Aorta (tissue), 5 donors: ENCODE measurements at regions not wholly inside any gene's neighbourhood (a gene's known extent, or its start where the extent isn't known, plus 50 kb on each side); places are given as distances from the start of the nearest gene placed in this dataset.
"Not testable (repeated sequence)": the region's sequence is repeated elsewhere in the genome, so short reads cannot be mapped to it uniquely, and the experiment has no call there.

Experiments used
- ATAC-seq: fragments of 200-7000 bp; cut with Tn5 transposase; one replicate; pipeline ENCODE4 v1.9.1; 2022; ENCODE audit warnings: moderate library complexity; ENCODE audit not compliant: low FRiP score
- DNase-seq, 2 donors: peaks; one replicate each; pipeline ENCODE4 v3.0.0-alpha.2; 2020
- H3K27ac ChIP-seq, 2 donors: one replicate each; pipeline ENCODE4 v1.5.1; 2013; ENCODE audit warnings: low read length in 2 of 2, mild to moderate bottlenecking in 2 of 2, moderate library complexity in 2 of 2, control low read depth in 1 of 2, inconsistent platforms in 1 of 2, low read depth in 1 of 2
- H3K27me3 ChIP-seq, 2 donors: one replicate each; pipeline ENCODE4 v1.6.1; 2013; ENCODE audit warnings: control low read depth in 1 of 2, low read length in 1 of 2, mild to moderate bottlenecking in 1 of 2, moderate library complexity in 1 of 2; ENCODE audit not compliant: insufficient read depth in 2 of 2, control insufficient read depth in 1 of 2
- H3K36me3 ChIP-seq, 2 donors: one replicate each; pipeline ENCODE4 v1.6.1; 2013; ENCODE audit warnings: control low read depth in 1 of 2, low read length in 1 of 2, mild to moderate bottlenecking in 1 of 2; ENCODE audit not compliant: insufficient read depth in 2 of 2, control insufficient read depth in 1 of 2
- H3K4me1 ChIP-seq, 2 donors: one replicate each; pipeline ENCODE4 v1.6.1; 2013; ENCODE audit warnings: low read length in 2 of 2, control low read depth in 1 of 2, mild to moderate bottlenecking in 1 of 2, moderate library complexity in 1 of 2; ENCODE audit not compliant: insufficient read depth in 2 of 2, control insufficient read depth in 1 of 2
- H3K4me3 ChIP-seq, 2 donors: one replicate each; pipeline ENCODE4 v1.5.1; 2013; ENCODE audit warnings: low read length in 2 of 2, control low read depth in 1 of 2, mild to moderate bottlenecking in 1 of 2
- H3K9me3 ChIP-seq: one replicate; pipeline ENCODE4 v1.6.1; 2013; ENCODE audit warnings: mild to moderate bottlenecking, low read length; ENCODE audit not compliant: control insufficient read depth
- WGBS, 2 donors: extraction: QIAGEN DNeasy Blood & Tissue Kit; methylation state at CpG; one replicate each; pipeline ENCODE4 v1.1.7; 2013; 5-methylcytosine and 5-hydroxymethylcytosine counted together
- intact Hi-C, 2 donors: fragments of 100-400 bp; cut with DNase I; formaldehyde crosslinking; loops; one replicate each; pipeline versions ENCODE4 v1.14.2 to v1.15.0; 2022
- donor health status: healthy with polysubstance abuse.
- donor health status: Bipolar disorder and iron deficiency.
- donor health status: DM: no; HTN: no; CAD: no.
- donor health status: DM: no; HTN: no; CAD: no.
- donor health status: DM: yes; HTN: yes; CAD: no.

DNA sequence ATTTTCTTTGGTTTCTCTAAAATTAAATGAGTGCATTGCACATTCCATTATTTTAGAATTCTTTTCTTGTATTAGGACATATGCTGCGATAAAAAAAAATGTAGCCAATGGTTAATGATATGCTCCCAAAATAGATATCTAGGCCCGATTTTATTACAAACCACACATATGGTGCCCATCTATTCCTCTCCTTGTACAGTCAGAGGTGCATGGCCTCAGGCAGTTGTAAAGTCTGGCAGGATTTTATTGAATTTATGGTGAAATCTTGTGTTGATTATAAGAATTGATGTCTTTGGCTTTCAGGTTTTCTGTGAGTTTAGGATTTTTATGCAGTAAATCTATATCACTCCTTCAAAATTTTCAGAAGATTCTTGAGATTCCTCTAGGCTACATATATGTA, 192.2 kb downstream of the RFPL4B start:
- Histone ChIP-seq H3K9me3 (peaks cover 3% of the 10 kb centered on the region), H3K27me3 (no peaks in the 10 kb centered on the region), H3K27ac (no peak overlapping the region), H3K36me3 (no peaks in the 10 kb centered on the region), H3K4me3 (no peak overlapping the region), H3K4me1 (no peaks in the 10 kb centered on the region)
- DNase-seq (no peak), ATAC-seq (no peak)
- WGBS, 2 donors = 77 to 78% methylated on average over 2 of the region's 2 CpGs
- intact Hi-C loops = no loop called here

DNA sequence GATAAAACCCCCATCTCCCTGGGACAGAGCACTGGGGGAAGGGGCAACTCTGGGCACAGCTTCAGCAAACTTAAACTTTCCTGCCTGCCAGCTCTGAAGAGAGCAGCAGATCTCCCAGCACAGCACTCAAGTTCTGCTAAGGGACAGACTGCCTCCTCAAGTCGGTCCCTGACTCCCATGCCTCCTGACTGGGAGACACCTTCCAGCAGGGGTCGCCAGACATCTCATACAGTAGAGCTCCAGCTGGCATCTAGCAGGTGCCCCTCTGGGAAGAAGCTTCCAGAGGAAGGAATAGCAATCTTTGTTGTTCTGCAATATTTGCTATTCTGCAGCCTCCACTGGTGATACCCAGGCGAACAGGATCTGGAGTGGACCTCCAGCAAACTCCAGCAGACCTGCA, 194.7 kb downstream of the RFPL4B start:
- H3K9me3 ChIP-seq, intact Hi-C loops, DNase-seq, H3K27ac ChIP-seq, H3K27me3 ChIP-seq, H3K36me3 ChIP-seq, H3K4me3 ChIP-seq, H3K4me1 ChIP-seq, ATAC-seq: not testable (repeated sequence)
- WGBS, 2 donors = 85 to 91% methylated on average over 3 of the region's 3 CpGs

DNA sequence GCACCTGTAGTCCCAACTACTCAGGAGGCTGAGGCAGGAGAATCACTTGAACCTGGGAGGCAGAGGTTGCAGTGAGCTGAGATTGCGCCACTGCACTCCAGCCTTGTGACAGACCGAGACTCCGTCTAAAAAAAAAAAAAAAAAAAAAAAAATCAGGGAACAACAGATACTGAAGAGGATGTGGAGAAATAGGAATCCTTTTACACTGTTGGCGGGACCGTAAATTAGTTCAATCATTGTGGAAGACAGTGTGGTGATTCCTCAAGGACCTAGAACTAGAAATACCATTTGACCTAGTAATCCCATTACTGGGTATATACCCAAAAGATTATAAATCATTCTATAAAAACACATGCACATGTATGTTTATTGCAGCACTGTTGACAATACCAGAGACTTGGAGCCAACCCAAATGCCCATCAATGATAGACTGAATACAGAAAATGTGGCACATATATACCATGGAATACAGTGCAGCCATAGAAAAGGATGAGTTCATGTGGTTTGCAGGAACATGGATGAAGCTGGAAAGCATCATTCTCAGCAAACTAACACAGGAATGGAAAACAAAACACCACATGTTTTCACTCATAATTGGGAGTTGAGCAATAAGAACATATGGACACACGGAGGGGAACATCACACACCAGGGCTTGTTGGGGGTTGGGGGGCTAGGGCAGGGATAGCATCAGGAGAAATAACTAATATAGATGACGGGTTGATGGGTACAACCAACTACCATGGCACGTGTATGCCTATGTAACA, 200.4 kb downstream of the RFPL4B start:
- intact Hi-C loops = not testable (repeated sequence)

DNA sequence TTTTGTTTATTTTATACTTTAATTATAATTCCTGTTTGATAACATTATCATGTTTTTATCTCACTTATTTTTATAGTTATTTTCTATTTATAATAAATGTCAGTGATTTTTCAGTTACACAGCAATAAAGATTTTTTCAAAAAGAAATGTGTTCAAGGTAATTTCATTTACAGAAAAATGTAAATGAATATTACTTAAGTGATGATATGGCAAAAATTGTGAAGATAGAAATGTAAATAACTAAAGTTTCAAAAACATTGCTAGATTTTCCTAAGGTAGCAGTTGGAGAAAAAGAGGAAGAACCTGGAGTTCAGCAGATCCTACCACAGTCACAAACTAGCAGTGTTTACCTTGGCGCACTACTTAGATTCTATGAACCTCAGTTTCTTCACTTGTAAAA, 202.6 kb downstream of the RFPL4B start:
- Histone ChIP-seq H3K27ac (no peak overlapping the region), H3K36me3 (no peaks in the 10 kb centered on the region), H3K4me1 (no peaks in the 10 kb centered on the region), H3K27me3 (no peaks in the 10 kb centered on the region), H3K4me3 (no peak overlapping the region), H3K9me3 (peaks cover 2% of the 10 kb centered on the region)
- ATAC-seq (no peak), DNase-seq (no peak)
- intact Hi-C loops = no loop called here
- WGBS, 2 donors = 100% methylated on average over 1 of the region's 1 CpG

More for the DNA sequence above, 200.4 kb downstream of the RFPL4B start:
- not testable (repeated sequence) for H3K4me1 ChIP-seq, ATAC-seq, H3K36me3 ChIP-seq, H3K27me3 ChIP-seq, H3K27ac ChIP-seq, H3K4me3 ChIP-seq, H3K9me3 ChIP-seq, DNase-seq
- 91 to 94% methylated on average over 8 of the region's 8 CpGs for WGBS, 2 donors

DNA sequence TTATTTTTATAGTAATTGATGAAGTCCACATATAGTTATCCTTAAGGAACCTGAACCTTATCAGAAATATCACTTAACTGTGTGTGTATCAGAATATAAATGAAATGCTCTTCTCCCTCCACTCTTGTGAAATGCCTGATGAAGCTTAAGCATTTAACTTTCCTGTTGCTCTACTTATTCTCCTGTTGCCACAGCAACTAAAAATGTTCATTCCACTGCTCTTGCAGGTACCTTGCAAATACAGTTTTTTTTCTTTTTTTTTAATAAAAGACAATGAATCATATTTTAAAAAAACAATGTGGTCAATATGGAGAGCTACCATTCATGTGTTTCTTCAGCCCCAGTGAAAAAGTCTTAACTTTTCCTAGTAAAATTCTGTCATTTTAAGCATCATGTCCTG, 210.3 kb downstream of the RFPL4B start:
- DNase-seq (no peak), ATAC-seq (no peak)
- Histone ChIP-seq H3K27me3 (no peaks in the 10 kb centered on the region), H3K4me1 (no peaks in the 10 kb centered on the region), H3K27ac (no peak overlapping the region), H3K4me3 (no peak overlapping the region), H3K36me3 (no peaks in the 10 kb centered on the region), H3K9me3 (peaks cover 2% of the 10 kb centered on the region)
- intact Hi-C loops = no loop called here

DNA sequence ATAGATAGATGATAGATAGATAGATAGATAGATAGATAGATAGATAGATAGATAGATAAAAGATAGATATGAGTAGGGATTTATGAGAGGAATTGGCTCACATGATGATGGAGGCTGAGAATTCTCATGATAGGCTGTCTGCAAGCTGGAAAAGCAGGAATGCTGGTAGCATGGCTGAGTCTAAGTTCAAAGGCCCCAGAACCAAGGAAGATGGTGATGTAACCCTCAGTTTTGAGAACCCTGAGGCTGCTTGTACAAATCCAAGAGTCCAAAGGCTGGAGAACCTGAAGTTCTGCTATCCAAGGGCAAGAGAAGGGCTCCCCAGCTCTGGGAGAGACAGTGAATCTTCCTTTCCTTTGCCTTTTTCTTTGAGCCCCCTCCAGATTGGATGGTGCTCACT, 210.8 kb downstream of the RFPL4B start:
- intact Hi-C loops = no loop called here
- no peak for ATAC-seq
- no peak for DNase-seq

DNA sequence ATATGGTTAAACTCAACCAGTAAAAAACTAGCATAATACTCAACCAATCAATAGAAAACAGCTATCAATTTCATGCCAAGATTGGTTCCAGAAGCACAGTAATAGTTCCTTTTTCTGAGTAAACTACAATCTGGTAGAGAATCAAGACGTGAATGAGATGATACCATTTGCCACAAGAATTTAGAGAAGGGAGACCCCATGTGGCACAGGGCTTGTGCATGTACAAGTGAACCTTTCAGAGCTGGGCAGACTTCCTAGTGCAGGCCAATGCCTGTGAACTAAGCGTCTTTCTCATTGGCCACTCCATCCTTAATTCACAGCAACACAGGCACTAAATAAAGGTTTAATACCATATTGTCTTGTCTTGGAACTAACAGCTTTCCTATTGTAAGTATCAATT, 213.5 kb downstream of the RFPL4B start:
- WGBS, 2 donors = 92 to 93% methylated on average over 2 of the region's 2 CpGs
- DNase-seq (no peak), ATAC-seq (no peak)
- no peaks in the 10 kb centered on the region for H3K27me3 ChIP-seq
- no peaks in the 10 kb centered on the region for H3K9me3 ChIP-seq
- H3K27ac ChIP-seq = no peak overlapping the region
- no peaks in the 10 kb centered on the region for H3K4me1 ChIP-seq
- H3K36me3 ChIP-seq = no peaks in the 10 kb centered on the region
- no peak overlapping the region for H3K4me3 ChIP-seq
- intact Hi-C loops = no loop called here

More for the DNA sequence above, 210.8 kb downstream of the RFPL4B start:
- H3K4me3 ChIP-seq = no peak overlapping the region
- peaks cover 2% of the 10 kb centered on the region for H3K9me3 ChIP-seq
- H3K27me3 ChIP-seq = no peaks in the 10 kb centered on the region
- H3K36me3 ChIP-seq = no peaks in the 10 kb centered on the region
- no peaks in the 10 kb centered on the region for H3K4me1 ChIP-seq
- H3K27ac ChIP-seq = no peak overlapping the region

DNA sequence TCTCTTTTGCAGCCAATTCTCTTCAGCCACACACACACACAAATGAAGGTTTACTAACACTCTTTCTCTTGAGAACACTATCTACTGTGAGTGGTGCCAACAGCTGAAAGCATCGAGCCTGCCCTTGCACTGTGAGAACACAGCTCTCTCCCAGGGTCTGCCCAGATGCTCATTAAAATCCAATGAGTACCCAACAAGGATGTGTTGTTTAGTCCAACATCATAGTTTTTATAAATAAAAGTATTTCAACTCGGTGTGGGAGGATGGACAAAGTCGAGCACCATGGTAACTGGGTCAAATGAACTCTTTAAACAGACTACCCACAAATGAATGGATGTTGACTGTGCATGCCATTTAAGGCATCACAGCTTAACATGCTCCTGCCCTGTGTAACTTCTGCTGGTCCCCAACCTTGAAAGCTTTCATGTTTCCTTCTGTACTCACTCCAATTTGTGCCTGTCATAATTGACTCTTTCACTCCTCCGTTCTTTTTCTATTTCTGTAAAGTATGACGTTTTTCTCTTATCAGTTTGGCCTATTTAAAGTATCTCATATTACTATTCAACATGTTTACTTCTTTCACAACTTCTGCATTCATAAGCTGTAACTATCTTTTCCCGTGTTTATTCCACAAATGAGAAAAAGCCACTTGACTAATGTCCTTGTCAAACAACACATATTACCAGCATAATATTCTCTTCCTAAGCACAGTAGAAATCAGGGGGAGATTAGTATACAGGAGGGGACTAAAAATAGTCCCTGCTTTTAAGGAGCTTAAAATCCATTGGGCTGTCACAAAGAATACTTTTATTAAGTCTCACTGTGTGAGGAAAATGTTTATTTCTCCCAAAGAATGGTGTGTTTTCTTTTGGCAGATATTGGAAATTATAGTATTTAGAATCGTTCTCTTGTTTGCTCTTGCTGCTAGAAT, 215.4 kb downstream of the RFPL4B start:
- no peak overlapping the region for H3K27ac ChIP-seq
- H3K9me3 ChIP-seq = no peaks in the 10 kb centered on the region
- ATAC-seq (peak; percentile 59), DNase-seq (no peak)
- no peaks in the 10 kb centered on the region for H3K4me1 ChIP-seq
- no peak overlapping the region for H3K4me3 ChIP-seq
- no peaks in the 10 kb centered on the region for H3K27me3 ChIP-seq
- WGBS, 2 donors = 19 to 21% methylated on average over 7 of the region's 7 CpGs
- intact Hi-C loops = no loop called here
- no peaks in the 10 kb centered on the region for H3K36me3 ChIP-seq

DNA sequence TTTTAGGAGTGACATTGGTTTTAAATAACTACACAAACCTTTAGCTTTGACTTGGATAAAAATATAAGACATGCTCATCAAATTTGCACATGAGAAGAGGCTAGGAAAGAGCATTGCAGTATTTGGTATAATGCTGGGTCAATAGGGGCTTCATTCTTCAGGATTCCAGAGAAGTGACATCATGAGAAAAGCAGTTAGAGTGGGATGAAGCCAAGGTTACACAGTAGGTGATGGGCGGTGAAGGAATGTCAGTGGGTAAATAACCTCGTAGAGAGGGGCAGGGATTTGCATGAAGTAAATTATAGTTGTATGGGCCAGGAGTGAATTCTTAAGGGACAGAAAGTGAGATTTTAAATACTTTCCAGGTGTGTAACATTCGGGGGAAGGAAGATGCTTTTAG, 216.2 kb downstream of the RFPL4B start:
- no peaks in the 10 kb centered on the region for H3K36me3 ChIP-seq
- ATAC-seq = no peak
- no peaks in the 10 kb centered on the region for H3K4me1 ChIP-seq
- no peak for DNase-seq
- H3K9me3 ChIP-seq = no peaks in the 10 kb centered on the region
- 29 to 34% methylated on average over 3 of the region's 3 CpGs for WGBS, 2 donors
- no peak overlapping the region for H3K4me3 ChIP-seq
- H3K27me3 ChIP-seq = no peaks in the 10 kb centered on the region
- H3K27ac ChIP-seq = no peak overlapping the region
- intact Hi-C loops = no loop called here
